Effector memory CD4-positive, alpha-beta T cell (primary cell): ENCODE measurements at regions not wholly inside any gene's neighbourhood (a gene's known extent, or its start where the extent isn't known, plus 50 kb on each side); places are given as distances from the start of the nearest gene placed in this dataset.

Experiments
- DNase-seq, 3 donors: peaks; one replicate each; pipeline ENCODE4 v3.0.0-alpha.2; 2020
- H3K27ac ChIP-seq: 2 replicates; pipeline ENCODE4 v1.7.0; 2013; ENCODE audit warnings: mild to moderate bottlenecking, low read length, moderate library complexity; ENCODE audit not compliant: insufficient read depth, poor library complexity, severe bottlenecking
- H3K27me3 ChIP-seq: replicated peaks from 2 replicates; pipeline ENCODE4 v1.7.0; 2013; ENCODE audit warnings: mild to moderate bottlenecking, low read length; ENCODE audit not compliant: insufficient read depth, control insufficient read depth, poor library complexity, severe bottlenecking
- H3K36me3 ChIP-seq: 2 replicates; pipeline ENCODE4 v1.7.0; 2013; ENCODE audit warnings: mild to moderate bottlenecking, low read length, moderate library complexity; ENCODE audit not compliant: control insufficient read depth, insufficient read depth
- H3K4me1 ChIP-seq: 2 replicates; pipeline ENCODE4 v1.7.0; 2013; ENCODE audit warnings: low read length, mild to moderate bottlenecking; ENCODE audit not compliant: control insufficient read depth, insufficient read depth, poor library complexity, severe bottlenecking
- H3K4me3 ChIP-seq: 2 replicates; pipeline ENCODE4 v1.7.0; 2013; ENCODE audit warnings: low read length, low read depth, mild to moderate bottlenecking; ENCODE audit not compliant: insufficient read depth, poor library complexity, severe bottlenecking
- H3K9me3 ChIP-seq: 2 replicates; pipeline ENCODE4 v1.7.0; 2013; ENCODE audit warnings: mild to moderate bottlenecking, low read length, moderate library complexity; ENCODE audit not compliant: control insufficient read depth

GRCh38 chr12:20300457-20300856, 67.9 kb upstream of the PDE3A start:
- H3K9me3 ChIP-seq = no peaks in the 10 kb centered on the region
- H3K27me3 ChIP-seq = no peaks in the 10 kb centered on the region
- H3K27ac ChIP-seq = no peak overlapping the region
- no peaks in the 10 kb centered on the region for H3K4me1 ChIP-seq
- H3K36me3 ChIP-seq = no peaks in the 10 kb centered on the region
- H3K4me3 ChIP-seq = no peak overlapping the region
- no peak for DNase-seq

GRCh38 chr12:20305470-20305869, 62.9 kb upstream of the PDE3A start:
- DNase-seq = no peak
- no peak overlapping the region for H3K27ac ChIP-seq

GRCh38 chr12:20309504-20310148, 58.7 kb upstream of the PDE3A start:
- no peaks in the 10 kb centered on the region for H3K36me3 ChIP-seq
- no peaks in the 10 kb centered on the region for H3K4me1 ChIP-seq
- no peak for DNase-seq
- no peak overlapping the region for H3K4me3 ChIP-seq
- peaks cover 3% of the 10 kb centered on the region for H3K9me3 ChIP-seq
- no peak overlapping the region for H3K27ac ChIP-seq
- H3K27me3 ChIP-seq = no peaks in the 10 kb centered on the region

More at GRCh38 chr12:20305470-20305869, 62.9 kb upstream of the PDE3A start:
- Histone ChIP-seq H3K36me3 (no peaks in the 10 kb centered on the region), H3K9me3 (peaks cover 3% of the 10 kb centered on the region), H3K4me3 (no peak overlapping the region), H3K4me1 (no peaks in the 10 kb centered on the region), H3K27me3 (no peaks in the 10 kb centered on the region)

- Histone ChIP-seq H3K36me3 (no peaks in the 10 kb centered on the region), H3K4me1 (no peaks in the 10 kb centered on the region), H3K27me3 (no peaks in the 10 kb centered on the region), H3K27ac (no peak overlapping the region), H3K4me3 (no peak overlapping the region), H3K9me3 (no peaks in the 10 kb centered on the region)
- no peak for DNase-seq
Observed at GRCh38 chr12:20314328-20314727, 54.0 kb upstream of the PDE3A start.

- Histone ChIP-seq H3K4me3 (no peak overlapping the region), H3K36me3 (no peaks in the 10 kb centered on the region), H3K27me3 (no peaks in the 10 kb centered on the region), H3K27ac (no peak overlapping the region), H3K4me1 (no peaks in the 10 kb centered on the region), H3K9me3 (no peaks in the 10 kb centered on the region)
- no peak for DNase-seq
Observed at GRCh38 chr12:20317554-20317953, 50.8 kb upstream of the PDE3A start.
